Esophagus muscularis mucosa (tissue), 4 donors: ENCODE measurements at regions not wholly inside any gene's neighbourhood (a gene's known extent, or its start where the extent isn't known, plus 50 kb on each side); places are given as distances from the start of the nearest gene placed in this dataset.

ENCODE experiments used
- CTCF ChIP-seq, 3 experiments: fragments of 200-600 bp in 2 of 3; fragments of 450-650 bp in 1 of 3; sonication (generic) in 2 of 3; IDR thresholded peaks; one replicate each; pipeline ENCODE4 v1.5.1; 2017 to 2019; ENCODE audit warnings: antibody characterized with exemption in 3 of 3, mild to moderate bottlenecking in 2 of 3, moderate library complexity in 1 of 3
- EP300 ChIP-seq: sonication (generic); formaldehyde crosslinking; IDR thresholded peaks from one replicate; pipeline ENCODE4 v1.6.1; 2017; ENCODE audit warnings: antibody characterized with exemption
- POLR2A ChIP-seq: fragments of 450-650 bp; IDR thresholded peaks from one replicate; pipeline ENCODE4 v1.6.1; 2017; ENCODE audit warnings: antibody characterized with exemption, moderate library complexity, mild to moderate bottlenecking, low read depth
- POLR2AphosphoS5 ChIP-seq, 2 donors: sonication (generic); formaldehyde crosslinking; IDR thresholded peaks; one replicate each; pipeline ENCODE4 v1.6.1; 2017; ENCODE audit warnings: antibody characterized with exemption in 2 of 2

- TF ChIP-seq CTCF (IDR thresholded peaks at IDR 0.05) = no peak
- TF ChIP-seq EP300 = no peak
- no peak for TF ChIP-seq POLR2A
- TF ChIP-seq POLR2AphosphoS5 (IDR thresholded peaks at IDR 0.05) = no peak
These were observed 246.5 kb upstream of the VLDLR start for GRCh38 chr9:2375114-2375513.
